GM19372 (cell line): ENCODE measurements at regions not wholly inside any gene's neighbourhood (a gene's known extent, or its start where the extent isn't known, plus 50 kb on each side); places are given as distances from the start of the nearest gene placed in this dataset.
"Not testable (repeated sequence)": the region's sequence is repeated elsewhere in the genome, so short reads cannot be mapped to it uniquely, and the experiment has no call there.

Source experiments
- ATAC-seq: cut with Tn5 transposase; IDR thresholded peaks from one replicate; pipeline ENCODE4 v1.9.1; 2021; ENCODE audit warnings: mild to moderate bottlenecking, low read depth, moderate library complexity; ENCODE audit not compliant: unreplicated experiment

DNA sequence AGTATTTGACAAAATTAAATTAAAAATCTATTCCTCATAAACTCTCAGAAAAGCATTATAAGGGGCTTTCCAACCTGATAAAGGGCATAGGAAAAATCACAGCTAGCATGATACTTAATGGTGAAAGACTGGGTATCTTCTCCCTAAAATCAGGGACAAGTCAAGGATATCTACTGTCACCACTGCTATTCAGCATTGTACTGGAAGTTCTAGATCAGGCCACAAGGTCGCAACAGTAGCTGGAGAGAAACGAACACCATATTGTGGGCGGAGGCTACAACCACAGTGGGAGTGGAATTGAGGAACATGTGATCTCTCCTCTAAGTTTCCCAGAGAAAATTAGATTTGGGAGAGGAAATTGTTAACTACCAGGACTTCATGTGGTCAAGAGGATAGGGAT lies 70.0 kb upstream of the NAMPT start:
- no peak for ATAC-seq

DNA sequence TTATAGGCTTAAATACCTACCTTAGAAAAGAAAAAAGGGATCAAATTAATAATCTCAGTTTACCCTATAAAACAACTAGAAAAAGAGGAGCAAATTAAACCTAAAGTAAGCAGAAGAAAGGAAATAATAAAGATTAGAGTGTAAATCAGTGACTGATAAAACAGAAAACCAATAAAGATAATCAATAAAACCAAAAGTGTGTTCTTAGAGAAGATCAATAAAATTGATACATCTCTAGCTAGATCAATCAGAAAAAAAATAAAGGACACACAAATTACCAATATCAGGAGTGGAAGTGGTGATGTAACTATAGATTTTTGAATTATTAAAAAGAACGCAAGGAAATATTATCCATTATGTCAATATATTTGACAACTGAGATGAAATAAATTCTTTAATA lies 69.2 kb upstream of the NAMPT start:
- ATAC-seq: no peak

DNA sequence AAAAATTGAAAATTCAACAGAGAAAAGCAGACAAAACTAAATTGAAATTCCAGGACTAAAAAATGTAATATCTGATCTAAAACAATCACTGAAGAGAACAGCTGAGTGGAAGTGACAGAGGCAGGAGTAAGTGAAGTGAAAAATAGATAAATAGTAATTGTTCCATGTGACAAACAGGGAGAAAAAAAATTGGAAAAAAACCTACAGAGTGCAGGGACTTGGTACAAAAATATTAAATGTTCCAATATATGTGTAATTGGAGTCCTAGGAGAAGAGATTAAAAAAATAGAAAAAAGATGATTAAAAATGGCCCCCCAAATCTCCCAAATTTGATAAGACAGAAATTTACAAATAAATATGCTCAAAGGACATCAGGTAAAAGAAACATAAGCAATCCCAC lies 63.4 kb upstream of the NAMPT start:
- no peak for ATAC-seq

DNA sequence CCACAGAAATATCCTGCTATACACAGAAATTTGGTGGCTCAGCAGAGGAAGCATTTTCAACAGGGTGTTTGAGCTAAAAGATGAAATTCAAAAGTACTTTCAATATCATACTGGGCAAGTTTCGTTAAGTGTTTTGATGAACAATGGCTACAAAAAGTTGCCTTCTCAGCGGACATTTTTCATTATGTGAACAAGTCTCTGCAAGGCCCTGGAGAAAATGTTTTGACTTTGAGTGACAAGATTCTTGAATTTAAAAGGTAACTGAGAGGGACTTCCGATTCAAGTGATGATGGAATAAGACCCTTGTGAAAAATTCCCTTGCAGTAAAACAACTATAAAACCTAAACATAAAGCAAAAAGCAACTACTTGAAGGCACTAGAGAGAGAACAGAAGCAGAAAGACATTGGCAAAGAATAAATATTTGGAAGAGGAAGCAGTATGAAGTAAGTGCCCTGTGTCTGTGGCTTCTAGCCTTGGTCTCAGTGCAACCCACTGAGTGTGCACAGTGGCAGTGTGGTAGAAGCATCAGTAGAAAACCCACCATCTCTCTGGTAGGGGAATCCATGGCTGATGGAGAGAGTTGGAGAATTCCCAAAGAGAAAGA lies 62.5 kb upstream of the NAMPT start:
- no peak for ATAC-seq

DNA sequence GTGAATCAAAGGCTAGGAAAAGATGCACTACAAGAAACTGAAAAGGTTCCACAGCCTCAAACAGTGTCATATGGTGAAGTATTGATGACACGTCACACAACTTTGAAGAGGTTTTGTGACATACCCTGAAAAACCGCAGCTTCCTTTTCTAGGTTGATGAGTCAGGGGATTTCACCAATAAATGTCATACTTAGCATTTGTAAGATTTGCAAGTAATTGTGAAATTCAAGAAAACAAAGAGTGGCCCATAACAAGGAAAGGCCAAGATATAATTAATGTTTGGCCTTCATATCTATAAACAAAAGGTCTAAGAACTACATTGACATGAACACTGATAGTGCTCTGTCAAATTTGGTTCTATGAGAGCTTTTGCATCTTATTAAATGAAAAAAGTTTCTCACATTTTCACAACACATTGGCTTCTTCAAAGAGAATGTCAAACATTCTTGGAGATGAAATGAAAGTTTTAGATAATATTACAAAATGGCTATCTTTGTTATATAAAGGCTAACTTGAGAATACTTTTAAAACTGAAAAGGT lies 62.0 kb upstream of the NAMPT start:
- peak; percentile 89 for ATAC-seq

DNA sequence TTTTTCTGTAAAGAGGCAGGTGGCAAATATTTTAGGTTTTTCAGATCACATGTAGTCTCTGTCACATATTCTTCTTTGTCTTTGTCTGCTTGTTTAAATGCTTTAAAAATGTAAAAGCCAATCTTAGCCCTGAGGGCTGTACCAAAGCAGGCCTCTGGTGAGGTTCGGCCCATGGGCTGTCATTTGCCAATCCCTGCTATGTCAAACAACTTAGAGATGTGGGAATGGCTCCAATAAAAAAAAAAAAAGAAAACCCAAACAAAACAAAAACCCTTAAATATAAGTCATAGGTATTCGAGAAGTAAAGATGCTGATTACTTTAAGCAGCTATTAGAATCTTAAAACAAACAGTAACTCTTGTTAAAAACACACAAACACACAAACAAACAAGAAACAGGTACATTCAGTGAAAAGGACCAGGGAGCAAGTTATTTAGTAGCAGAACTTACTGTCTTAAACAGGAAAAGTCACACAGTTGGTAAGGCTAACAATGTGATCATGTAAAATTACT lies 61.4 kb upstream of the NAMPT start:
- ATAC-seq: no peak

DNA sequence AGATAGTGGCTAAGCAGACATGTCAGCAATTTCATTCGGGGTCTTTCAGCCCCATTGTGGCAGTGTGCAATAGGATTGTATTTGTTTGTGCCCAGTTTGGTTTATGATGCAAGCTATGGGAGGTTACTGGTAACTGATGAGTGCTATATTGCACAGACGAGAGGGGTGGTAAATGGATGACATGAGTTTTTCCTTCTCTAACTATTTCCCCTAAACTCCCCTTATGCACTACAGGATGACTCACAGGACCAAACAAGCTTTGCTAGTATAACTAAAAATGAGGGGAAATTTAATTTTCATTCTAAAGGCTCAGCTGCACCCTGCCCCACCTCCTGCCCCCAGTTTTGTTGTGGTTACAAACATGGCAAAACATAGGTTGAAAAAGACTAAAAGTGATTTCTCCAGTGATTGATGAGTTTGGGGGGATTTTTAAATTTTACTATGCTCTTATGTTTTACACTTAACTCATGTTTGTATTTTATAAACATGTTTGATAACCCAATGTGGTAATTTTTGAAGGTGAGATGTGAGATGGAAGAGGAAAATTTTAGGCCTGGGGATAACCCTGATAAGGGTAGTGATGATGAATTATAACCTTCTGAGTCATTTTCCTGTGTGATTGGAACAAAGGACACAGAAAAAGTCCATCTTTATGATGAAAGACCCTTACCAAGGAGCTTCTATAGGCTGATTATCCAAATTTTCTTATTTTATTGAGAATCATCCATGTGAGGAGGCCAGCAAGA lies 60.8 kb upstream of the NAMPT start:
- ATAC-seq: no peak

DNA sequence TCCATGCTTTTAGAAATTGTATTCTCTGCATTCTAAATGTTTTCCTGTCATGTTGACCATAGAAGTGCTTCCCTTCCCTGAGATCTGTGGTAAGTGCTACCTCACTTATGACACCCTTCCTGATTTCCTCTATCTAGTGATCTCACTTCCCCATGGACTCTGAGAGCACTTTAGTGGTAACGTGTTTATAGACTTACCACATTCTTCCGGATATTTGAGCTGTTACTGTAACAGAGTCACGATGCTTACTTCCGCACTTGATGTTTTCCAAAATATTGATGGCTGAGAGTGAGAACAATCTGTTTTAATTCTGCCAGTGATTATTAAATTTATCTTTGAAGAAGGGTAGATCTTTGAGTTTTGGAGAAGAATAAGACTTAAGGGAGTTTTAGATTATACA lies 60.1 kb upstream of the NAMPT start:
- no peak for ATAC-seq

DNA sequence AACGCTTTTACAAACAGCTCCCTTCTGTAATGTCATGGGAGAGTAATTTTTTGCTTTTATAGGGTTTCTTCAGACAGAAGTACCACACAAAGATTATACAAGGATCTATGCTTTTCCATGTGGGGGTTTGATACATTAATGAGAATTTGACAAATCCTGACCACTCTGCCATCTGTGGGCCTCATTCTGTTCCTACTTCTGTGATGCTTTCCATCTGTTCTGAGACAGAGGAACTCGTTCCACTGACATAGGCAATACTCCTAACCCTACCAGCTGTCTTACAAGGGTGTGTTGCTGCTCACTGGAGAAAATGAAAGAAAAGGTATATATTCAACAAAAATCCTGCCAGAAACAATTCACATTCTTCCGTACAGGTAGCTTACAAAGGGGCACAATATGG lies 59.4 kb upstream of the NAMPT start:
- no peak for ATAC-seq

DNA sequence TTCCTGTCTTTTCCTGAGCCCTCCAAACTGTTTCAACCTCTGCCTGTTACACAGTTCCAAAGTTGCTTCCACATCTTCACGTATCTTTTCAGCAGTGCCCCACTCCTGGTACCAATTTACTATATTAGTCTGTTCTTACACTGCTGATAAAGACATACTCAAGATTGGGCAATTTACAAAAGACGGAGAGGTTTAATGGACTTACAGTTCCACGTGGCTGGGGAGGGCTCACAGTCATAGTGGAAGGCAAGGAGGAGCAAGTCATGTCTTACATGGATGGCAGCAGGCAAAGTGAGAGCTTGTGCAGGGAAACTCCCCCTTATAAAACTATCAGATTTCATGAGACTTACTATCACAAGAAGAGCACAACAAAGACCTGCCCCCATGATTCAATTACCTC lies 57.3 kb upstream of the NAMPT start:
- not testable (repeated sequence) for ATAC-seq

DNA sequence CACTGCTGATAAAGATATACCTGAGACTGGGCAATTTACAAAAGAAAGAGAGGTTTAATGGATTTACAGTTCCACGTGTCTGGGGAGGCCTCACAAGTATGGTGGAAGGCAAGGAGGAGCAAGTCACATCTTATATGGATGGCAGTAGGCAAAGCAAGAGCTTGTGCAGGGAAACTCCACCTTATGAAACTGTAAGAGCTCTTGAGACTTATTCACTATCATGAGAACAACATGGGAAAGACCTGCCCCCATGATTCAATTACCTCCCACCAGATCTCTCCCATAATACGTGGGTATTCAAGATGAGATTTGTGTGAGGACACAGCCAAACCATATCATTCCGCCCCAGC lies 55.4 kb upstream of the NAMPT start:
- ATAC-seq: not testable (repeated sequence)

DNA sequence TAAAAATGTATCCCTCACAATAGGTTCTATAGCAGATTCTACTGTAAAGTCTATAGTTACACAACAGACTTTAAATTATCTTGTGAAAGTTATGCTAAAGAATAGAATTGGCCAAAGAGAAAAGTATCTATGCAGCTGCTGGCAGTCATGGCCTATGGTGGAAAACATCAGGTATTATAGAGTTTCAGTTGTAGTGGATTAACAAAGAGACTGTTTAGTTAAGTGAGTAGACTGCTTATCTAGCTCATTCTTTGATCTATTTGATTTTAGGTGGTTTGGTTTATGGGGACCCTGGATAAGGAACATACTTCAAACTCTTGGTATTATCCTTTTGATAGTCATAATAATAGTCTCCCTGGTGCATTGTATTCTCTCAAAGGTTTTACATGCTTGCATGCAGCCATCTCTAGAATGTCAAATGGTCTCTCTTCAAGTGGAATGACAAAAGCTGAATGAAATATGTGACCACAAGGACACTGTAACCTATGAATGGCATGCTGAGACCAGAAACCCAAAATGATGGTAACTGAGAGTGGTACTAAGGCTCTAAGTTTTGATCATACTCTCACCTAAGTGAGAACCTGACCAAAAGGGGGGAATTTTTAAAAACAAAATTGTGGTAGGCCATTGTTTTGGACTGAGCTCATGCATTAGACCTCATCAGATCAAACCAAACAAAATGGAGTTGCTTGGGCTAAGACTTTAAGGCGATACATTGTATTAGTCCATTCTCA lies 54.9 kb upstream of the NAMPT start:
- no peak for ATAC-seq

DNA sequence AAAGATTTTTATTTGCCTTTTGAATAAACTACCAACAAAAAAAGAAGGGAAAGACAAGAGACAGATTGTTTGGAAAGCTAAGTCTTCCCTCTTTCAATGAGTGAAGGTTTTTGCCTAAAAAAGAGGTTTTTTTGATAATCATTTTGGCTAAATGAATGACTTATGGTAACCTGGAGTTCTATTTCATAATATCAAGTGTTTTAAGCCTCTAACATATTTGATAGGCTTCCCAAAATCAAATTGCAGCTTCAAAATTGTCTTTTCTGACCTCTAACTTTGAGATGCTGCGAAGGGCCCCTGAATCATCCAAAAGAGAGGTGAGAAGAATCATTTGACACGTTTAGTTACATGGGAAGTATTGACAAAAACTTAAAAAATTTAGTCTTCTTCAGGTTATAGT lies 53.0 kb upstream of the NAMPT start:
- ATAC-seq: no peak

DNA sequence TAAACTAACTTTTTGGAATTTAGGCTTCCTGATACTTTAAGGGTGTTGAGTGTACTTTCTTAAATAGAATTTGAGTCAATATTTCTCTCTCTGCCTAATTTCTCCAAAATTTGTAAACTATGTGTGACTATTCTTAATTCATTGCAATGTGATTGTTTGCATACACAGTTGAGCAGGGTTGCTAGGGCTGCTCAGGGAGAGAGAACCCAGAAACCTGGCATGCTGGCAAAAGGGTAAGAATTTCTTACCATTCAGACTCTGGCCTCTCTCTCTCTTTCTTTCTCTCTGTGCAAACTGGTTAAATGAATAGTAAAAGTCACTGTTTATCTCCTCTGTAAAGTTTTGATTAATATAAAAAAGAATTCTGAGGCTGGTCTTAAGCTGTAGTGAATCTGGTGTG lies 51.0 kb upstream of the NAMPT start:
- no peak for ATAC-seq
